ENCODE measurements at regions not wholly inside any gene's neighbourhood (a gene's known extent, or its start where the extent isn't known, plus 50 kb on each side); places are given as distances from the start of the nearest gene placed in this dataset.

GRCh38 chr17:68785565-68786486 is 169.4 kb downstream of the ABCA8 start:
- CTCF ChIA-PET: interaction anchor here (0.7 kb wide), 1 partner anchor 69 kb away, joined by 3 read pairs; no protein-coding TSS in a partner anchor
- no peaks in the 10 kb centered on the region for H3K27me3 ChIP-seq (ENCODE audit: control insufficient read depth, insufficient read depth, low read length)

DNA sequence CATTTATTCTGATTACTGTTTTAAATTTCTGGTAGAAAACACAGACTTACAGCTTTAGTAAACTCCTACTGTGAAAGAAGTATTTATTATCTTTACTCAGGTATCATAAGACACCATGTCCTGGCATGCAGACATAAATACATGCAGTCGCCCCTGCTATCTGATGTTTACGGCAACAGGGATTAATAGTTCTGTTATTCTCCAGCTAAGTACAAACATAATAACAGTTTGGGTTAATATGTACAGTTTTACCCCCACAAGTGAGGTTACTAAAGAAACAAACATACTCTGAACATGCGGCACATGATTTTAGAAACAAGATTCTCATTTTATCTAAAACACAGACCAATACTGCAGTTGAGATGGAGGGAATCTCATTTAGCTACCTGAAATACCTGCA is 170.8 kb downstream of the ABCA8 start:
- intact Hi-C loops (cut with micrococcal nuclease; ENCODE audit: unreplicated experiment): no loop called here
- Histone ChIP-seq H3K27ac (ENCODE audit: low read length) (no peak overlapping the region), H3K4me1 (ENCODE audit: control insufficient read depth, insufficient read depth, low read length) (no peaks in the 10 kb centered on the region), H3K36me3 (ENCODE audit: control insufficient read depth, insufficient read depth, low read length) (no peaks in the 10 kb centered on the region), H3K27me3 (ENCODE audit: control insufficient read depth, insufficient read depth, low read length) (no peaks in the 10 kb centered on the region), H3K4me3 (ENCODE audit: low read depth in 2 of 2, low read length in 2 of 2) (no peak overlapping the region), H3K9me3 (ENCODE audit: control insufficient read depth, insufficient read depth, low read depth, low read length) (no peaks in the 10 kb centered on the region)
- TF ChIP-seq TCF7L2 (IDR thresholded peaks at IDR 0.05; ENCODE audit: low read depth, low read length) (no peak), SIN3A (IDR thresholded peaks at IDR 0.05; ENCODE audit: borderline replicate concordance, insufficient read depth, low read depth, low read length) (no peak), POLR2AphosphoS5 (IDR thresholded peaks at IDR 0.05; ENCODE audit: low read depth, low read length) (no peak)
- TF ChIP-seq, protein P1, sequence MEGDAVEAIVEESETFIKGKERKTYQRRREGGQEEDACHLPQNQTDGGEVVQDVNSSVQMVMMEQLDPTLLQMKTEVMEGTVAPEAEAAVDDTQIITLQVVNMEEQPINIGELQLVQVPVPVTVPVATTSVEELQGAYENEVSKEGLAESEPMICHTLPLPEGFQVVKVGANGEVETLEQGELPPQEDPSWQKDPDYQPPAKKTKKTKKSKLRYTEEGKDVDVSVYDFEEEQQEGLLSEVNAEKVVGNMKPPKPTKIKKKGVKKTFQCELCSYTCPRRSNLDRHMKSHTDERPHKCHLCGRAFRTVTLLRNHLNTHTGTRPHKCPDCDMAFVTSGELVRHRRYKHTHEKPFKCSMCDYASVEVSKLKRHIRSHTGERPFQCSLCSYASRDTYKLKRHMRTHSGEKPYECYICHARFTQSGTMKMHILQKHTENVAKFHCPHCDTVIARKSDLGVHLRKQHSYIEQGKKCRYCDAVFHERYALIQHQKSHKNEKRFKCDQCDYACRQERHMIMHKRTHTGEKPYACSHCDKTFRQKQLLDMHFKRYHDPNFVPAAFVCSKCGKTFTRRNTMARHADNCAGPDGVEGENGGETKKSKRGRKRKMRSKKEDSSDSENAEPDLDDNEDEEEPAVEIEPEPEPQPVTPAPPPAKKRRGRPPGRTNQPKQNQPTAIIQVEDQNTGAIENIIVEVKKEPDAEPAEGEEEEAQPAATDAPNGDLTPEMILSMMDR (IDR thresholded peaks at IDR 0.05): no peak
- TF ChIP-seq, protein P2, sequence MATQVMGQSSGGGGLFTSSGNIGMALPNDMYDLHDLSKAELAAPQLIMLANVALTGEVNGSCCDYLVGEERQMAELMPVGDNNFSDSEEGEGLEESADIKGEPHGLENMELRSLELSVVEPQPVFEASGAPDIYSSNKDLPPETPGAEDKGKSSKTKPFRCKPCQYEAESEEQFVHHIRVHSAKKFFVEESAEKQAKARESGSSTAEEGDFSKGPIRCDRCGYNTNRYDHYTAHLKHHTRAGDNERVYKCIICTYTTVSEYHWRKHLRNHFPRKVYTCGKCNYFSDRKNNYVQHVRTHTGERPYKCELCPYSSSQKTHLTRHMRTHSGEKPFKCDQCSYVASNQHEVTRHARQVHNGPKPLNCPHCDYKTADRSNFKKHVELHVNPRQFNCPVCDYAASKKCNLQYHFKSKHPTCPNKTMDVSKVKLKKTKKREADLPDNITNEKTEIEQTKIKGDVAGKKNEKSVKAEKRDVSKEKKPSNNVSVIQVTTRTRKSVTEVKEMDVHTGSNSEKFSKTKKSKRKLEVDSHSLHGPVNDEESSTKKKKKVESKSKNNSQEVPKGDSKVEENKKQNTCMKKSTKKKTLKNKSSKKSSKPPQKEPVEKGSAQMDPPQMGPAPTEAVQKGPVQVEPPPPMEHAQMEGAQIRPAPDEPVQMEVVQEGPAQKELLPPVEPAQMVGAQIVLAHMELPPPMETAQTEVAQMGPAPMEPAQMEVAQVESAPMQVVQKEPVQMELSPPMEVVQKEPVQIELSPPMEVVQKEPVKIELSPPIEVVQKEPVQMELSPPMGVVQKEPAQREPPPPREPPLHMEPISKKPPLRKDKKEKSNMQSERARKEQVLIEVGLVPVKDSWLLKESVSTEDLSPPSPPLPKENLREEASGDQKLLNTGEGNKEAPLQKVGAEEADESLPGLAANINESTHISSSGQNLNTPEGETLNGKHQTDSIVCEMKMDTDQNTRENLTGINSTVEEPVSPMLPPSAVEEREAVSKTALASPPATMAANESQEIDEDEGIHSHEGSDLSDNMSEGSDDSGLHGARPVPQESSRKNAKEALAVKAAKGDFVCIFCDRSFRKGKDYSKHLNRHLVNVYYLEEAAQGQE (IDR thresholded peaks at IDR 0.05; ENCODE audit: insufficient read depth in 1 of 2, low read depth in 2 of 2, low read length in 1 of 2): no peak
- no peak for ATAC-seq
- POLR2A ChIA-PET: no interaction called here
- CTCF ChIA-PET: interaction anchor here (1.2 kb wide), 1 partner anchor 24 kb away, joined by 4 read pairs; no protein-coding TSS in a partner anchor
- no peak for DNase-seq (ENCODE audit: low read depth, low spot score)
- in situ Hi-C loops (cut with HindIII; ENCODE audit: low pct_unique_long_range_greater_than_20kb, low sequenced_read_pairs): no loop called here
- no TSS peak for BruUV-seq (replicated peaks)

More at GRCh38 chr17:68785565-68786486, 169.4 kb downstream of the ABCA8 start:
- no peak for TF ChIP-seq POLR2AphosphoS5 (IDR thresholded peaks at IDR 0.05; ENCODE audit: low read depth, low read length)
- TF ChIP-seq, protein P2 (IDR thresholded peaks at IDR 0.05; ENCODE audit: insufficient read depth in 1 of 2, low read depth in 2 of 2, low read length in 1 of 2): no peak
- TF ChIP-seq, protein P1 (IDR thresholded peaks at IDR 0.05): 0 out of 2 replicates have a peak, but pooled peaks have one; percentile 11
- DNase-seq (ENCODE audit: low read depth, low spot score) (no peak), ATAC-seq (no peak)
- Histone ChIP-seq H3K9me3 (ENCODE audit: control insufficient read depth, insufficient read depth, low read depth, low read length) (no peaks in the 10 kb centered on the region), H3K27ac (ENCODE audit: low read length) (no peak overlapping the region), H3K4me3 (ENCODE audit: low read depth in 2 of 2, low read length in 2 of 2) (no peak overlapping the region), H3K4me1 (ENCODE audit: control insufficient read depth, insufficient read depth, low read length) (no peaks in the 10 kb centered on the region), H3K36me3 (ENCODE audit: control insufficient read depth, insufficient read depth, low read length) (no peaks in the 10 kb centered on the region)
- intact Hi-C loops (cut with micrococcal nuclease; ENCODE audit: unreplicated experiment) (no loop called here), in situ Hi-C loops (cut with HindIII; ENCODE audit: low pct_unique_long_range_greater_than_20kb, low sequenced_read_pairs) (no loop called here)
- POLR2A ChIA-PET: no interaction called here
- BruUV-seq (replicated peaks): no TSS peak
